ENCODE measurements at regions not wholly inside any gene's neighbourhood (a gene's known extent, or its start where the extent isn't known, plus 50 kb on each side); places are given as distances from the start of the nearest gene placed in this dataset.

- no peak for TF ChIP-seq POLR2A (IDR thresholded peaks at IDR 0.05; ENCODE audit: low read depth, low read length)
- TF ChIP-seq TAF1 (IDR thresholded peaks at IDR 0.05; ENCODE audit: low read depth, low read length) = no peak
- no peak for TF ChIP-seq POLR2AphosphoS5 (IDR thresholded peaks at IDR 0.05; ENCODE audit: low read depth, low read length)
These were observed 105.4 kb downstream of the FAM76B start for GRCh38 chr11:95684170-95684569.

Data from GM12891 (cell line).